H9 (cell line): ENCODE measurements at regions not wholly inside any gene's neighbourhood (a gene's known extent, or its start where the extent isn't known, plus 50 kb on each side); places are given as distances from the start of the nearest gene placed in this dataset.

Experiments used
- DNase-seq: peaks from one replicate; pipeline ENCODE4 v3.0.0-alpha.2; 2017
- H2AFZ ChIP-seq: one replicate; pipeline ENCODE4 v1.6.1; 2013; ENCODE audit warnings: mild to moderate bottlenecking, low read length, control low read depth, moderate library complexity
- H2AK5ac ChIP-seq: 2 replicates; pipeline ENCODE4 v1.6.1; 2013; ENCODE audit warnings: low read length, control low read depth, mixed read lengths; ENCODE audit not compliant: insufficient read length
- H2BK120ac ChIP-seq: one replicate; pipeline ENCODE4 v1.6.1; 2013; ENCODE audit warnings: low read depth, mild to moderate bottlenecking, low read length, control low read depth, inconsistent platforms; ENCODE audit not compliant: poor library complexity, severe bottlenecking
- H2BK12ac ChIP-seq: 2 replicates; pipeline ENCODE4 v1.6.1; 2013; ENCODE audit warnings: low read length, control low read depth, mixed read lengths, low read depth; ENCODE audit not compliant: insufficient read length
- H2BK15ac ChIP-seq: 2 replicates; pipeline ENCODE4 v1.6.1; 2013; ENCODE audit warnings: low read depth, low read length, control low read depth
- H2BK20ac ChIP-seq: one replicate; pipeline ENCODE4 v1.6.1; 2013; ENCODE audit warnings: low read depth, mild to moderate bottlenecking, low read length, control low read depth, inconsistent platforms; ENCODE audit not compliant: poor library complexity, severe bottlenecking
- H2BK5ac ChIP-seq: 2 replicates; pipeline ENCODE4 v1.6.1; 2013; ENCODE audit warnings: low read length, control low read depth, mixed read lengths; ENCODE audit not compliant: insufficient read length
- H3K14ac ChIP-seq: 2 replicates; pipeline ENCODE4 v1.6.1; 2013; ENCODE audit warnings: low read length, control low read depth; ENCODE audit not compliant: insufficient read depth
- H3K18ac ChIP-seq: 2 replicates; pipeline ENCODE4 v1.6.1; 2013; ENCODE audit warnings: low read depth, mild to moderate bottlenecking, mixed read lengths, low read length, control low read depth; ENCODE audit not compliant: insufficient read length
- H3K23ac ChIP-seq: 2 replicates; pipeline ENCODE4 v1.6.1; 2013; ENCODE audit warnings: low read length, control low read depth, mixed read lengths, low read depth; ENCODE audit not compliant: insufficient read length
- H3K23me2 ChIP-seq: 2 replicates; pipeline ENCODE4 v1.6.1; 2013; ENCODE audit warnings: low read depth, mild to moderate bottlenecking, mixed read lengths, low read length, control low read depth; ENCODE audit not compliant: insufficient read length, poor library complexity, severe bottlenecking
- H3K27ac ChIP-seq: 2 replicates; pipeline ENCODE4 v1.5.1; 2013; ENCODE audit warnings: low read length, control low read depth, mixed read lengths, low read depth; ENCODE audit not compliant: insufficient read length
- H3K27me3 ChIP-seq: 2 replicates; pipeline ENCODE4 v1.6.1; 2013; ENCODE audit warnings: low read length, control low read depth, inconsistent platforms; ENCODE audit not compliant: insufficient read depth
- H3K4ac ChIP-seq: 2 replicates; pipeline ENCODE4 v1.6.1; 2013; ENCODE audit warnings: low read depth, mild to moderate bottlenecking, control low read depth, inconsistent platforms, low read length, moderate library complexity
- H3K4me1 ChIP-seq: 2 replicates; pipeline ENCODE4 v1.6.1; 2013; ENCODE audit warnings: low read length, control low read depth, inconsistent platforms; ENCODE audit not compliant: insufficient read depth
- H3K4me2 ChIP-seq: 2 replicates; pipeline ENCODE4 v1.6.1; 2013; ENCODE audit warnings: low read length, control low read depth, mixed read lengths; ENCODE audit not compliant: insufficient read length, insufficient read depth
- H3K56ac ChIP-seq: 2 replicates; pipeline ENCODE4 v1.6.1; 2013; ENCODE audit warnings: low read depth, mild to moderate bottlenecking, mixed read lengths, low read length, control low read depth; ENCODE audit not compliant: insufficient read length
- H3K79me1 ChIP-seq: 2 replicates; pipeline ENCODE4 v1.6.1; 2013; ENCODE audit warnings: low read depth, mild to moderate bottlenecking, moderate library complexity, low read length, control low read depth, inconsistent platforms; ENCODE audit not compliant: insufficient read depth, poor library complexity, severe bottlenecking
- H3K79me2 ChIP-seq: 2 replicates; pipeline ENCODE4 v1.6.1; 2013; ENCODE audit warnings: low read length, control low read depth, inconsistent platforms; ENCODE audit not compliant: insufficient read depth
- H3K9ac ChIP-seq: 2 replicates; pipeline ENCODE4 v1.6.1; 2013; ENCODE audit warnings: low read length, control low read depth, mixed read lengths; ENCODE audit not compliant: insufficient read length; ENCODE audit errors: extremely low read depth
- H3K9me3 ChIP-seq: one replicate; pipeline ENCODE4 v1.6.1; 2013; ENCODE audit warnings: low read depth, low read length, inconsistent platforms; ENCODE audit not compliant: control insufficient read depth
- H3T11ph ChIP-seq: one replicate; pipeline ENCODE4 v1.6.1; 2013; ENCODE audit warnings: mild to moderate bottlenecking, low read length, control low read depth, inconsistent platforms
- H4K20me1 ChIP-seq: one replicate; pipeline ENCODE4 v1.6.1; 2013; ENCODE audit not compliant: control insufficient read depth, insufficient read length, insufficient read depth
- H4K5ac ChIP-seq: 2 replicates; pipeline ENCODE4 v1.6.1; 2013; ENCODE audit warnings: low read depth, mild to moderate bottlenecking, mixed read lengths, low read length, control low read depth; ENCODE audit not compliant: insufficient read length
- H4K8ac ChIP-seq: replicated peaks from 2 replicates; pipeline ENCODE4 v1.6.1; 2013; ENCODE audit warnings: low read length, control low read depth, mixed read lengths, low read depth; ENCODE audit not compliant: insufficient read length
- H4K91ac ChIP-seq: 2 replicates; pipeline ENCODE4 v1.6.1; 2013; ENCODE audit warnings: low read depth, mild to moderate bottlenecking, moderate library complexity, mixed read lengths, low read length, control low read depth; ENCODE audit not compliant: insufficient read length
- H3K27ac Mint-ChIP-seq, 3 experiments: 2 replicates in 2 of 3; 3 replicates in 1 of 3; pipeline ENCODE4 v1.8.0; 2020 to 2021; ENCODE audit warnings: mixed read lengths in 3 of 3, mild to moderate bottlenecking in 1 of 3, moderate library complexity in 1 of 3
- H3K27me3 Mint-ChIP-seq: 2 replicates; pipeline ENCODE4 v1.8.0; 2021; ENCODE audit warnings: low read depth, mild to moderate bottlenecking, moderate library complexity, mixed read lengths
- H3K36me3 Mint-ChIP-seq, 3 experiments: 2 replicates in 2 of 3; 3 replicates in 1 of 3; pipeline ENCODE4 v1.8.0; 2020 to 2021; ENCODE audit warnings: low read depth in 3 of 3, mixed read lengths in 3 of 3; ENCODE audit not compliant: insufficient read depth in 1 of 3
- H3K4me1 Mint-ChIP-seq, 2 experiments: 2 replicates each; pipeline ENCODE4 v1.8.0; 2020; ENCODE audit warnings: mixed read lengths in 2 of 2
- H3K4me3 Mint-ChIP-seq, 2 experiments: 2 replicates in 1 of 2; 3 replicates in 1 of 2; pipeline ENCODE4 v1.8.0; 2020 to 2021; ENCODE audit warnings: mild to moderate bottlenecking in 2 of 2, mixed read lengths in 2 of 2, moderate library complexity in 1 of 2
- H3K9me3 Mint-ChIP-seq, 2 experiments: 2 replicates in 1 of 2; 3 replicates in 1 of 2; pipeline ENCODE4 v1.8.0; 2020; ENCODE audit warnings: mild to moderate bottlenecking in 2 of 2, mixed read lengths in 2 of 2, moderate library complexity in 1 of 2
- CTCF ChIP-seq: fragments of 200-600 bp; sonication (generic); conservative IDR thresholded peaks from 3 replicates; pipeline ENCODE4 v1.8.0; 2021; ENCODE audit warnings: antibody characterized with exemption, mild to moderate bottlenecking
- WGBS: extraction: QIAGEN DNeasy Blood & Tissue Kit; methylation state at CpG from one replicate; pipeline ENCODE4 v1.1.7; 2013; ENCODE audit warnings: missing lambda C conversion rate, low lambda C conversion rate, mixed read lengths; ENCODE audit not compliant: insufficient read length; ENCODE audit errors: extremely low coverage; 5-methylcytosine and 5-hydroxymethylcytosine counted together

- Histone ChIP-seq H2AFZ (no peak overlapping the region), H3K14ac (no peak overlapping the region), H3K9ac (no peak overlapping the region), H4K91ac (no peak overlapping the region), H4K5ac (no peak overlapping the region), H2BK15ac (no peak overlapping the region), H4K8ac (no peak overlapping the region), H3T11ph (no peak overlapping the region), H2BK20ac (no peak overlapping the region), H3K56ac (no peak overlapping the region), H2BK5ac (no peak overlapping the region), H3K4ac (no peak overlapping the region), H2AK5ac (no peak overlapping the region), H3K79me1 (no peaks in the 10 kb centered on the region), H2BK120ac (no peak overlapping the region), H4K20me1 (no peaks in the 10 kb centered on the region), H3K4me2 (no peak overlapping the region), H3K23me2 (no peaks in the 10 kb centered on the region), H2BK12ac (no peak overlapping the region), H3K4me1 (no peaks in the 10 kb centered on the region), H3K9me3 (no peaks in the 10 kb centered on the region), H3K79me2 (no peaks in the 10 kb centered on the region), H3K27me3 (no peaks in the 10 kb centered on the region), H3K23ac (no peak overlapping the region), H3K18ac (no peak overlapping the region), H3K27ac (no peak overlapping the region)
- Mint-ChIP-seq H3K4me3 (no peak overlapping the region), H3K9me3 (no peaks in the 10 kb centered on the region), H3K36me3 (no peaks in the 10 kb centered on the region), H3K27me3 (no peaks in the 10 kb centered on the region), H3K4me1 (no peaks in the 10 kb centered on the region), H3K27ac (no peak overlapping the region)
- no peak for DNase-seq
- no CpG with 5 or more reads among the region's 3 CpGs for WGBS
- TF ChIP-seq CTCF: no peak
These were observed 61.5 kb upstream of the GGTLC1 start for GRCh38 chr20:24050119-24050518.
